ENCODE measurements at regions not wholly inside any gene's neighbourhood (a gene's known extent, or its start where the extent isn't known, plus 50 kb on each side); places are given as distances from the start of the nearest gene placed in this dataset.

DNA sequence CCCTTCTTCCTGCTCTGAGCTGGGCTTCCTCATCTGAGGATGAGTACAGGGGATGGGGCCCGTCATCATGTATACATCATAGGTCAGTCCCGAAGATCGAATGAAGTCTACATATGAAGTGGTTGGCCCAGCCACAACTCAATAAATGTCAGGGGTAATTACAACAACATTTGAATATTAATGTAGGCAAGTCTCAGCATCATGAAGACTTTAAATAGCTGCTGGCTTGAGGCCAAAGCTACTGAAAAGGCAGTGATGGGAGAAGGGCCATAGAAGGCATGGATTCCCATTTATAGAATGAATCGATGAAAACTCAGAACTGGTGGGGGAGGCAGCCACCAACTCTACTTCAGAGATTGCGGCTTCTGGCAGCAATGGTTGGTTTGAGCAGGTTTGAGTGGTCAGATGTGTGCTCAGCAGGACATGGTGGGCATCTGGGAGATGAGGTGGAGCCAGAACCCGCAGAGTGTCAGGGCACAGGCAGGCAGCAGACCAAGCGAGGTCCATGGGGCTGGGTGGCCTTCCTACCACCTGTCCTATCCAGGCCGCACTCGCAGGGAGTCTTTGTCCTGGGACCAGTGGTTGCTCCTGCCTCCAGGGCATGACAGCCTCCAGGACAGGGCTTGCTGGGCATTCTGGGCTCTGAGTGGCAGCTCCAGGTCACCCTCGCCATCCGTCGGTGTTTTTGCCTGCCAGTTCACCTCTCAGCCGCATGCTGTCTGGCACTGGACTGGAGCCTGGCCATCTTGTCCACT is 919.1 kb downstream of the TBC1D22A start:
- no peaks in the 10 kb centered on the region for H3K36me3 ChIP-seq (ENCODE audit: insufficient read depth in 1 of 2, low read depth in 1 of 2)
- no peak overlapping the region for H3K27ac ChIP-seq
- 92 to 94% (median 93%) methylated on average over 13 of the region's 13 CpGs for WGBS, 3 donors
- intact Hi-C loops (cut with DNase I) = no loop called here
- ATAC-seq = no peak
- H3K4me3 ChIP-seq = no peak overlapping the region
- H3K9me3 ChIP-seq = no peaks in the 10 kb centered on the region
- H3K4me1 ChIP-seq = no peaks in the 10 kb centered on the region
- TF ChIP-seq, protein P1, sequence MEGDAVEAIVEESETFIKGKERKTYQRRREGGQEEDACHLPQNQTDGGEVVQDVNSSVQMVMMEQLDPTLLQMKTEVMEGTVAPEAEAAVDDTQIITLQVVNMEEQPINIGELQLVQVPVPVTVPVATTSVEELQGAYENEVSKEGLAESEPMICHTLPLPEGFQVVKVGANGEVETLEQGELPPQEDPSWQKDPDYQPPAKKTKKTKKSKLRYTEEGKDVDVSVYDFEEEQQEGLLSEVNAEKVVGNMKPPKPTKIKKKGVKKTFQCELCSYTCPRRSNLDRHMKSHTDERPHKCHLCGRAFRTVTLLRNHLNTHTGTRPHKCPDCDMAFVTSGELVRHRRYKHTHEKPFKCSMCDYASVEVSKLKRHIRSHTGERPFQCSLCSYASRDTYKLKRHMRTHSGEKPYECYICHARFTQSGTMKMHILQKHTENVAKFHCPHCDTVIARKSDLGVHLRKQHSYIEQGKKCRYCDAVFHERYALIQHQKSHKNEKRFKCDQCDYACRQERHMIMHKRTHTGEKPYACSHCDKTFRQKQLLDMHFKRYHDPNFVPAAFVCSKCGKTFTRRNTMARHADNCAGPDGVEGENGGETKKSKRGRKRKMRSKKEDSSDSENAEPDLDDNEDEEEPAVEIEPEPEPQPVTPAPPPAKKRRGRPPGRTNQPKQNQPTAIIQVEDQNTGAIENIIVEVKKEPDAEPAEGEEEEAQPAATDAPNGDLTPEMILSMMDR (IDR thresholded peaks at IDR 0.05) = no peak
- H3K27me3 ChIP-seq (ENCODE audit: insufficient read depth in 3 of 3, low read length in 2 of 3) = no peaks in the 10 kb centered on the region
- no peak for DNase-seq

DNA sequence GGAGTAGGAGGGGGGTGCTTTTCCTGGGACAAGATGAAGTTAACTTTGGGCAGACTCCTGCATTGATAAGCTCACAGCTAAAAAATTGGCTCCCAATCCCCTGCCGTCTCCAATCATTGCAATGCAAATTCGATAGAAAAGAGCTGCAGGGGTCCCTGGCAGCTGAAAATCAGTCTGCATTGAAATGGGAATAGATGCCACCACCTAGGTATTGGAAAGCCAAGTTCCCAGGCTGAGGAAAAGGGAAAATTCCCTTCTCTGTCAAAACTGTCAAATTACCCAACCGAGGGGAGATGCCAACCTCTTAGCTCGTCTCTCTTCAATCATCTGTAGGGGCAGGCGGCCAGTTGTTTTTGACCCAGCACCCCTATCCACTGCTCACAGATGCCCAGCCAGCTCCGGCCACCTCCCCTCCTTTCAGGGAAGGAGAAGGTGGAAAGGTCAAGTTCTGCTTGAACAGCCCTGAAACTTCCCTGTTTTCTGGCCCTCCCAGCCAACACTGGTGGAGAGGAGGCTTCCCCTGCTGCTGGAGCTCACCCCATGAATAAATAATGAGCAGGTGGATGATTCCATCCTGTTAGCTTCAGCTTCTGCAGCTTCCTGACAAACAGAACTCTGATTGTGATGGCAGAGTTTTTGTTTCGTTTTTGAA is 916.3 kb downstream of the TBC1D22A start:
- DNase-seq (no peak), ATAC-seq (no peak)
- Histone ChIP-seq H3K4me3 (no peak overlapping the region), H3K36me3 (ENCODE audit: insufficient read depth in 1 of 2, low read depth in 1 of 2) (no peaks in the 10 kb centered on the region), H3K27ac (no peak overlapping the region), H3K9me3 (no peaks in the 10 kb centered on the region), H3K4me1 (no peaks in the 10 kb centered on the region), H3K27me3 (ENCODE audit: insufficient read depth in 3 of 3, low read length in 2 of 3) (no peaks in the 10 kb centered on the region)
- TF ChIP-seq, protein P1 (IDR thresholded peaks at IDR 0.05) = no peak
- 37 to 46% (median 44%) methylated on average over 7 of the region's 7 CpGs for WGBS, 3 donors
- intact Hi-C loops (cut with DNase I) = no loop called here

DNA sequence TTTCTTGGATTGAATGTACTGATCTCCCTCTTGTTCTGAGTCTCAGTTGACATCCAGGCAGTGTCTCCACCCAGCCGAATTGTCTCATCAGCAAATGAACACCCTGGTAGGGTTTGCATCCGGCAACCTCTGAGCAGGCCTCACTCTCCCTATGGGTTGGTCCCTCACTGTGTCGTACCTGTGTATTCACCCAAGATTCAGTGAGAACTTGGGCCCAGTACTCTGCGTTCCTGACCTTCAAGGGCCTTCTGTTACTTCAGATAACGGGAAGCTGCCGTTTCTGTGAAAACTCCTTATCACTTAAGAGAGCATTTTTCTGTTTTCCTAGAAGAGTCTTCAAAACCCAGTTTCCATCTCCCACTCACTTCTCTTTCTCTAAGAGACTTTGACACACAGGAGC is 915.6 kb downstream of the TBC1D22A start:
- H3K4me3 ChIP-seq = no peak overlapping the region
- H3K9me3 ChIP-seq = no peaks in the 10 kb centered on the region
- ATAC-seq = no peak
- intact Hi-C loops (cut with DNase I) = no loop called here
- H3K4me1 ChIP-seq = no peaks in the 10 kb centered on the region
- H3K36me3 ChIP-seq (ENCODE audit: insufficient read depth in 1 of 2, low read depth in 1 of 2) = no peaks in the 10 kb centered on the region
- TF ChIP-seq, protein P1 (IDR thresholded peaks at IDR 0.05) = no peak
- WGBS, 3 donors = 68 to 74% (median 74%) methylated on average over 6 of the region's 6 CpGs
- H3K27ac ChIP-seq = no peak overlapping the region
- H3K27me3 ChIP-seq (ENCODE audit: insufficient read depth in 3 of 3, low read length in 2 of 3) = no peaks in the 10 kb centered on the region
- DNase-seq = no peak

DNA sequence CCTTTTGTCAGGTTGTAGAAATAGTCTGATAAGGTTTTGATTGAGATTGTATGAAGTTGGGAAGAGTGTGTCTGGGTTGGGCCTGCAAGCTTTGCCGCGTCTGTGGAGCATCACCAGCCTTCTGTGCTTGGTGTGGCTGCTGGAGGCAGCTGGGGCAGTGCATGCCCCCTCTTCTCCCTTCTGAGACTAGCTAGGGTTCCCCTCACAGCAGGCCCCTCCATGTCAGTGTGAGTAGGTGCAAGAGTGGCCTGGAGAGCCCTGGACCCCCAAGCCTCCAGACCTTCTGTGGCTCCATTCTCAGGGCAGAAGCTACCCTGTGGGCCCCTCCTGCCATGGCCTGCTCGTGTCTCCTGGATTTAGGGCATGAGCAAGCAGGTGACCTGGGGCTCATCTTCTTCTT is 914.2 kb downstream of the TBC1D22A start:
- WGBS, 3 donors = 72% methylated on average over 3 of the region's 3 CpGs
- DNase-seq (no peak), ATAC-seq (no peak)
- Histone ChIP-seq H3K27ac (no peak overlapping the region), H3K4me3 (no peak overlapping the region), H3K36me3 (ENCODE audit: insufficient read depth in 1 of 2, low read depth in 1 of 2) (no peaks in the 10 kb centered on the region), H3K9me3 (no peaks in the 10 kb centered on the region), H3K27me3 (ENCODE audit: insufficient read depth in 3 of 3, low read length in 2 of 3) (no peaks in the 10 kb centered on the region), H3K4me1 (no peaks in the 10 kb centered on the region)
- intact Hi-C loops (cut with DNase I) = no loop called here
- TF ChIP-seq, protein P1 (IDR thresholded peaks at IDR 0.05) = no peak

All from psoas muscle (tissue), 7 donors.